HG03097 (cell line): ENCODE measurements at regions not wholly inside any gene's neighbourhood (a gene's known extent, or its start where the extent isn't known, plus 50 kb on each side); places are given as distances from the start of the nearest gene placed in this dataset.

Experiments used
- ATAC-seq: cut with Tn5 transposase; IDR thresholded peaks from one replicate; pipeline ENCODE4 v1.9.1; 2021; ENCODE audit not compliant: unreplicated experiment, low FRiP score

DNA sequence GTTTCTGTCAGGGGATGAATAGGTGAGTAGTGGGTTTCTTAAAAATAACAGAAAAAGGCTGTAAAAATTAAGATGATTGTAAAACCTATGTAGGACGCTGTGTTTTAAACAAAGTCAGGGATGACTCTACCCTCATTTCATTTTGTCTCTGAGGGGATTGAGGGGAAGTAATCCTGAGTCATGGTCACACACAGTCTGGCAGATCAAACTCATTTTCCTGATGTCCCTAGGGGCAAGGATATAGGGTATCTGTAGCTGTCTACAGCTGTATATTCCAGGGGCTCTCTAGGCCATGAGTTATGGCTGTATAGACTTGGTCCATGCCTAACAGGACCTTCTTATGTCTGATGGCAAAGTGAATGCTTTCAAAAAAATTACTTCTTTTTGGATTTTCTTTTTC lies 421.1 kb downstream of the PDCD6IP start:
- ATAC-seq, result no peak

DNA sequence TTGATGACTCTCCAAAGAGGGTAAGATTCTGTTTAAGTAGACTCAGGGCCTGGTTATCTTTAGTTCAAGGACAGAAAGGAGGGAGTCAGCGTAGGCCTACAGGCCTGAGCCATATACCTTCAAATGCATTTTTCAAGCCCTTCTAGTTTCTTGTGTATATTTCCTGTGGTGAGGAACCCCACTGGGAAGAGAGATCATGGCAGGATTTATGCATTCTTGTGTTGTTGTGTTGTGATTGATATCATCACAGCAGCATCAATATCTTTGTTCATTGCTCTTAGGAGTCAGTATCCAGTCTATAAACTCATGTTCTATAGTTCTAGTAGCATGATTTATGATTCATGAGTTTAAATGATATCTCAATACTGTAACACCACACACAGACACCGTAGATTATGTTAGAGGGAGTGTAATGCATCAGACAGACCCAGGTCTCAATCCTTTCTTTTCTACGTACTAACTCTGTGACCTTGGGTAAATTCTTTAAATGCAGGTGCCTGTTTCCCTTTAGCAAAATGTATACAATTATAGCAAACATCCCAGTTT lies 427.5 kb downstream of the PDCD6IP start:
- ATAC-seq, result no peak

DNA sequence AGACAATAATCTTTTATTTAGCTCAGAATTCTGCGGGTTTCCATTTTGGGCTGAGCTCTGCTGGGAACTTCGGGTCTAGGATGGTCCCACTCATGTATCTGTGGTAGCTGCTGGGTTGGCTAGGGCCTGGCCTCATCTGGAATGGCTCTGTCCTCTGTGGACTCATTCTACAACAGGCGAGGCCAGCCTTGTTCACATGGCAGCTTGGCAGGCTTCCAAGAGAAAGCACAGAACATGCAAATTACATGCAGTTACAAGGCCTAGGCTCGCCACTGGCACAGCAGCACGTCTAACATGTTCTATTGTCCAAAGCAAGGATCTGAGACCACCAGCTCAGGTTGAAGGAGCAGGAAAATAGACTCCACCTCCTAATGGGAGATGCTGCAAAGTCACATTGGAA lies 431.4 kb downstream of the PDCD6IP start:
- ATAC-seq, result no peak

DNA sequence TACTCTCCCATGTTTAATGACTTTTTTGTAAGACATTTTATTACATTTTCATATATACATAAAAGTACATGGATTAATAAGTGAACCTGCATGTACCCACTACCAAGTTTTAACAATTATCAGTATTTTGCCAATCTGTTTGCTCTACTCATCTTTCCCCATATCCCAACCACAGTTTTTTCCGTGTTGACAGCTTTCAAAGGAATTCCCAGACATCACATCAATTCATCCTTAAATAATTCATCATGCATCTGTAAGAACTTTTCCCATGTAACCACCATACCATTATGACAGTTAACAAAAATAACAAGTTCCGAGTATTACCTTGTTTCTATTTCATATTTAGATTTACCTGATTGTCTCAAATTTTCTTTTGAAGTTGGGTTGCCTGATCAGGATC lies 436.7 kb downstream of the PDCD6IP start:
- ATAC-seq, result no peak

DNA sequence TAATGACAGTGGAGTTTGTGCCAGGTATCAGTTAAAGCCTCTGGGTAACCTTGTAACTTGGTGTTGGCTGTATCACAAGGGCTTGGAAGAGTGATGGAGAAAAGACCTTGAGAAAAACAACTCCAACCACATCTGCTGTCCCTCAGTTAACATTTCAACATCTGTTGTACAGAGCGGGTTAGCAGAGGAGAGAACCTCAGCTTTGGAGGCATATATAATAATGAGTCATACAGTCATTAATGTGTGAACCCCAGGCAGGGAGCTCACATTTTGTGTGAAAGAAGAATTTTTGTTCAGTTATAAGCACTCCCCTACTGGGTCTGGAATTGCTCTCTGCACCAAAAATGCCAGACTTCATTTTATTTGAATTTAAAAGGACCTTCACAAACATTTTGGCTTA lies 439.5 kb downstream of the PDCD6IP start:
- ATAC-seq, result no peak

DNA sequence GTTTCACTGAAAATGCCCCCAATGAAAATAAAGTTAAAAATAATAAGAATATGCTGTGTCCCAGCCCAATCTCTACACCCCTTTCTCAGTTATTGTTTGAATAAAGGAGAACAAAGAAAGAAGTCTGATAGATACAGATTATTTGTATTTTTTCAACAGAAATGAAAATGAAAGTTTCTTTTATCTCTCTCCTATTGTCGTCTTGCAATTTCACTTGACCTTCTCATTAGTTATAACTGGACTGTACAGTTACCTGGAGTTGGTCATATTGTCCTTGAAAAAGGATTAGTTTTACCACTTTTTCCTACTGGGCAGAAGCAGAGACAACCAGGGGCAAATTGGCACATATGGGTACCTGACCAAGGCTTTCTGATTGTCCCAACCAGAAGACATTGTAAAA lies 440.0 kb downstream of the PDCD6IP start:
- ATAC-seq, result no peak

DNA sequence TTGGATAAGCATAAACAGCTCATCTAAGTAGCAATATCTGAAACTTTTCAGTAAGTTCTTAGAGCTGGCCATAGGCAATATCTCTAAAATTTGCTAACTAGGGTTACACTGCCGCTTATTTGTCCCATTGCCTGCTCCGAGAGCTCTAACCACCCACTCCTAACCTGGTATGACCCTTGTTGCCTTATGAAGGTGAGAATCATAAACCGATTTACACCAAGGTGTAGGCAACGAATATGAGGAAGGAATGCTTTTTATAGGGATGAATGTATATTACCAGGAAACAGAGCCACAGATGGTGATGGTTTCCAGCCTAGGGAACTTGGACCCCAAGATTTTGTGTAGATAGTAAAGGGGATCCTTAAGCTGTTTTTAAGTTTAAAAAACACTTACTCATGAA lies 440.9 kb downstream of the PDCD6IP start:
- no peak for ATAC-seq

DNA sequence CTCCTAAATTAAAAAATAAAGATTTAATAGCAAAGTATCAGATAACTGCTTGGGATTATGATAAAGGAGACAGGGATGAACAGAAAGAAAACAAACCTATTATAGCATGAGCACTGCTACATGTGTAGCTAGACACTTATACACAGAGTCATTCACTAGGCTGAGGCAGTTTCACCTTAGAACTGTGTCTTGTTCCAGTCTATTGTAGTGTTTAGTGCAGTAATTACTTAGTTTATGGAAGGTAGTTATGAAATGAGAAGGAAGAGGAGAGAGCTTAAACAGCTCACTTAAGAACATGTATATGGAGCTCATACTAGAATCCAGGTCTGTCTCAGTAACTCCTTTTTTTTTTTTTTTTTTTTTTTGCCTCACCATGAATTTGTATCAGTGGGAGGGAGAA lies 441.4 kb downstream of the PDCD6IP start:
- no peak for ATAC-seq

DNA sequence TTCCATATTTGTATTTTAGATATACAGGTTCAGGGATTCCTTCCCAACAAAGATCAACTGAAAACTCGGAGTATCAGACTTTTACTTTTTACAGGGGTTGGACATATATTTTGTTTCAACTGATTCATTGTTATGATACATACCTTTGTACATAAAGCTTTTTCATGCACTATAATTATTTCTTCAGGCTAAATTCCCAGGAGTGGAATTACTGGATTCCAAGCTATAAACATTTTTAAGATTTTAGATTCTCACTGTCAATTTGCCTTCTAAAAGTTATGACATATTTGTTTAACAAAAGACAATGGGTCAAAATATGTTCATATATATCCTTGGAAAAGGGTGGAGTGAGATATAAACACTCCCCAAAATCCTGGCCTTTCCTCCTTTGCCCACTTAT lies 449.0 kb downstream of the PDCD6IP start:
- no peak for ATAC-seq

DNA sequence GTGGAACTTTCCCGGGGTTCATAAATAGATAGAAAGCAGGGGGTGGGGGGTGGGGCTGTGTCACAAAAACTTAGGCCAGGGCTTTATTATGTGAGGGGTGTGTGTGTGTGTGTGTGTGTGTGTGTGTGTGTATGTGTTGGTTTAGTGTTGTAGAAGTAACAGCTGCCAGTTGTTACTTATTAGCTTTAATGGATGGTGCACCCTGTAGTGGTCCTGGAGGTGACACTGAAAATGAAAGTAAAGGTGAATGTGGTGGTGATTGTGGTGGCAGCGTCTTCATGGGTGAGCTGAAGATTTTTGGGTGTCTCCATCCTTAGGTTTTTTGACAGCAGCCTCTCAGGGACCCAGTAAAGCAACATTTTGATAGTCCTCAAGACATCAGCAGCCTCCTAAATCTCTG lies 449.9 kb downstream of the PDCD6IP start:
- ATAC-seq, result peak; percentile 99

DNA sequence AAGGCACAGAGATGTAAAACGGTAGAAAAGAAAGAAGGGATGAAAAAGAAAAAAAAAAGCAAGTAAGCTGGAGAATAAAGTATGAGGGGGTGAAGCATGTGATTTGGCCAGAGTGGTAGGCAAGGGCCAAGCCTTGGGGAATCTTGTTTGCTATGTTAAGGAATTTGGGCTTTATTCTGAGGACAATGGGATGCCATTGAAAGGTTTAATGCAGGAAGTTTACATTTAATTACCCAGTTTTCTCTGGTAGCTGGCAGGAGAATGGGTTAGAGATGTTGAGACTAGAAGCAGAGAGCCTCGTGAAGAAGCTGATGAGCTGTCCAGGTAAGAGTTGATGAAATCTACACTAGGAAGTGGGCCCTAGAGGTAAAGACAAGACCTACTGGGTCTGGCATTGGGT lies 455.9 kb downstream of the PDCD6IP start:
- no peak for ATAC-seq

DNA sequence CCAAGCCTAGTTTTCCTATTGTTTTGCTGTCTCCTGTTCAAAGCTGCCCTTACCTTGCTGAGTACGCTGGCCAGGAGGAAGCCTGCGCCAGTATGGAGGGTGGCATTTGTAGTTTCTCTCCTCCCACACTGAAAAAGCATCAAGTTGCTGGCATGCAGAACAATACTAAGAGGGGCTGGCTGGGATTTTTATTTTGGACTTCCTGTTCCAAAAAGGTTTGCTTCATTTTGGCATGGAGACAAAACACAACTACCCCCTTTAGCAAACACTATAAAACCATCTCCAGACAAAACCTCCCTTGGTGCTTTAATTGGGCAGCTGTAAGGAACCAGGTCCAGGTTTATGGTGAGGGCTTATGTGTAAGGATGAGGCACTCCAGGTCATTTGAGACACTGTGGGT lies 457.6 kb downstream of the PDCD6IP start:
- ATAC-seq, result no peak

DNA sequence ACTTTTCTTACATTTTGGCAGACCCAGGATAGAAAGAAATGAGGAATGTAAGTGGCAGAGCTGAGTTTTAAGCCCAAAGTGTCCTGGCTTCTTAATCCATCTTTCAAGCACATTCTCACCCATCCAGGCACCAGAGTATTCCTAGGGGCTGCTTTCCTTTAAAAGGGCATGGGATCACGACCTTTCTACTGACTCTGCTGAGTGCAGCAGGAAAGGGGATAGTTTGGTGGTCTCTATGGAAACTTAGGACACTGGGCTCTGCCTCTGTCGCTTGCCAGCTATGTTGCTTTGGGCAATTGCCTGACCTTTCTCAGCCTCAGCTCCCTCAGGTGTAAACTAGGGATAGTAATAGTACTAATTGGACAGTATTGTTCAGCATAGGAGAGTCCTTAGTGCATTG lies 458.4 kb downstream of the PDCD6IP start:
- no peak for ATAC-seq

DNA sequence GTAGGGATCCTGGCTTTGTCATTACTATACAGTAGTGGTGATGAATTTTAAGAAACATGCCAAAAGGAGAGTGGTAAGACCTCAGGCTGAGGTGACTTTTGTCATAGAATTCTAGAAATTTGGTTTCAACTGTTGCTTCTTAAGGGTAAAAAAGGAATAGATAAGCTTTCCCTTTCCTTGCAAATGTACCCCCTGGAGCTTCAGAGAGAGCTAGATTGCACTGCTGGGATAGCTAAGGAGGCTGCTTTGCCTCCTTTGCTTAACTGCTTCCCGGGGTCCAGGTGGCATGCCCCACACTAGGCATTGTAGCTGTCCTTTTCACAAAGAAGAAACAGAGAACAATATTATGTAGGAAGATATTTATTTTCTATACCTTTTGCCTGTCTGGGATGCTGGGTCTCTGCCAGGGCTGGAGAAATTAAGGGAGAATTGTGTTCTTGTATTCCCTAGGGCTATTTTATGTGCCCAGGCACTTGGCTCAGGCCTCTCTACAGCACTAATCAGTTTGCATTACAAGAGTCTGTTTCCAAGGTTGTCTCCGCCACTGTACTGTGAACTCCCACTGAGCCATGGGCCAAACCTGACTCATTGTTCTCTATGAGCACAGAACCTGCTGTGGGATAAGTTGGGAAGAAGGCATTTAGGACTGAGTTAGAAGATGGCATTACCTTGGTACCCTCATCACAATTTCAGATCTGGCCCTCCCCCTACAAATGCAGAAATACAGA lies 460.0 kb downstream of the PDCD6IP start:
- no peak for ATAC-seq

DNA sequence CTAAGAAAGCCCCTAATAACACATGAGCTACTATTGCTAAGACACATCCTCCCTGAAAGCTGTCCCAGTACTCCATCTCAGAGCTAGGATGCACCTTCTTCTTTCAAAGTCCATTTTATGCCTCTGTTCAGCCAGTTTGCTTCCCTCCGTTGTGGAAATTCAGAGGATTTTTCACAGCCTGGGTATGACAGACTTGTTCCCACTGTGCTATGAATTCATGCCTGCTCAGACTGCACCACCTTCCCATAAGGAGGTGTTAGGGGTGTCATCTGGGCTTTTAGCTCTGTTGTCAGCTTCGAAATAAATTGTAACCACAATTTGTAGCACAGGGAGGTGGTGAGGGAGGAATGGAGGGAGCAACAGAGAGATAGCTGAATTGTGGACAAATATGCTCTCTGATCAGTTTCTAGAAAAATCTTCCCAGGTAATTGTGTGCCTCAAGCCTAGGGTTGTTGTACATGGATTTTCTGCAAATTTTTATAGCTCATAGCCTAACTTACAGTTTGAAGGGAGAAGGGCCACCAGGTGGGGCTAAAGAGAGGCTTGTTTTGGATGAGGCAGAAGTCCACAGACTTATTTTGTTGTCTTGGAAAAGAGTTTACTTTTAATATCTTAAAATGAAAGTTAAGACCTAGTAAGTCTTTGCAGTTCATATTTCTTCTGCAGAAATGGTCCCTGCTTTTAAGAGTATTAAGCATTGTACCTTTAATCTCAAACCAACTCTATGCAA lies 462.0 kb downstream of the PDCD6IP start:
- ATAC-seq, result no peak

DNA sequence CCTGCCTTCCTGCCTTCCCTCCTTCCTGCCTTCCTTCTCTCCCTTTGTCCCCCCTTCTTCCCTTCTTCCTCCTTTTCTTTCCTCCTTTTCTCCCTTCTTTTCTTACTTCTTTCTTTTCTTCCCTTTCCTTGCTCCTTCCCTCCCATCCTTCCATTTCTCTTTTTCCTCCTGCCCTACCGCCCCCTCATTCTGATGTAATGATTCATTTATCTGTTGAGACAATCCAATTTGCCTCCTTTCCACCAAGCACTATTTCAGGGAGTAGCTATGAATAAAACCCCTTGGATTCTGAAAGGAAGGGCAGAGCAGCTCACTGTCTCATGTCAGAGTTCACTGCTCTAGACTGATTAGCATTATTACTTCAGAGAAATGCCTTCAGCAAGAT lies 462.6 kb downstream of the PDCD6IP start:
- ATAC-seq, result no peak

DNA sequence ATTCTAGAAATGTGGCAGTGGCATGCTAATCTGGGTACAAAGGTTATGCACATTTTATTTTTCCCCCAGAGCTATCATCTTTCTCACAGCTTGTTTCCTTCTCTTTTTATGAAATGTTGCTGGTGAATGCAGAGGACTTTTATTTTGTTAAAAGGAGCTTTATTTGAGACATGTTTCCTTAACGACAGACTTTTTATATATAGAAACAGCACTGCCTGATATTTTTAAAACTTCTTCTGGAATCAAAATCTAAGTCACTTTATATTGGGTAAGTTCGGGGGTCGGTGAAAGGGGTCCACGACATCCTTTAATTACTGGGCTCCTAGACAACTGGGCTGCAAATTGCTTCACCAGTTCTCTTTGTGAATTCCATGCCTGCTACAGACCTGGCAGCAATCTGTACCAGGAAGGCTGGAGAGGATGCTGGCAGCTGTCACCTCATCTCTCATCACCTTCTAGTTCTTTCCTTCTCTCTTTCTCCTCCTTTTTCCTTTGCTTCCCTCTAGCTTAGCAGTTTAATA lies 464.7 kb downstream of the PDCD6IP start:
- ATAC-seq, result no peak

DNA sequence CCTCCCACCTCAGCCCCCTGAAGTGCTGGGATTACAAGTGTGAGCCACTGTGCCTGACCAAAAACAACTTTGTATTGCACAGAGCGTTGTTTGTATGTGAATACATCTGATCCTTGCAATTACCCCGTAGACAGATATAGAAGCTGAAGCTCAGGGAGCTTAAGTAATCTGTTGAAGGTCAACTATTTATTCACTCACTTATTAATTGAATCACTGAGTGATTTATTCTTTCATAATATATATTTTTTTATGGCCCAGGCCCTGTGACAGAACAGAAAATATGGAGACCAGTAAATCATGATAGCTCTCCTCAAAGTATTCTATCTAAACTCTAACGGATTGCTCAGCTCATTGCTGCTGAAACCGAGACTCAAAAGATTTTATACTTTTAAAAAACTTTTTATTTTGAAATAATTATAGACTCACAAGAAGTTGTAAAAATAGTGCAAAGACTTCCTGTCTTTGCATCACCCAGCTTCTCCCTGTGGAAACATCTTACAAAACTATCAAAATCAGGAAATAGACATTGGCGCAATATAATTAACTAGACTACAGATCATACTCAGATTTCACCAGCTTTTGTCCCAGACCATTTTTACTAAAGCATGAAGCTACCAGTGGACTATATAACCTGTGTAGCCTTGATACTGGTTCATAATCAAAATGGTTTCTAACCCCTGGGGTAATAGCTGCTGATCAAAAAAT lies 466.1 kb downstream of the PDCD6IP start:
- no peak for ATAC-seq

DNA sequence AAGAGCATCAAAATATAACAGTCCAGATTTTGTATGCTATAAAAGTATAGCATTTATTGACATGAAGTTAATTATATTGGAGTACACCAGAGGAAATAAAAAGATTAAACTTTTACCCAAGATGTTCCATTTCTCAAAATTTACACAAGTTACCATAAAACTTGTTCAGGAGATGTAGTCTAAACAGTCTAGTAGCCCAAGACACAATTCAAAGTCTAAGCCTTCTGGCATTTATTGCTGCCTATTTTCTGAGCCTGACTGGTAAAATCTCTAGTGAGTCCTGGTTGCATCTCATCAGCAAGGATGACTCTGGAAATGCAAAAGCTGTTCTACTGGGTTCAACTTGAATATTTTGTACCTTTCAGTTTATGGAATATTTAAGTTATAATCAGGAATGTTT lies 468.7 kb downstream of the PDCD6IP start:
- no peak for ATAC-seq

DNA sequence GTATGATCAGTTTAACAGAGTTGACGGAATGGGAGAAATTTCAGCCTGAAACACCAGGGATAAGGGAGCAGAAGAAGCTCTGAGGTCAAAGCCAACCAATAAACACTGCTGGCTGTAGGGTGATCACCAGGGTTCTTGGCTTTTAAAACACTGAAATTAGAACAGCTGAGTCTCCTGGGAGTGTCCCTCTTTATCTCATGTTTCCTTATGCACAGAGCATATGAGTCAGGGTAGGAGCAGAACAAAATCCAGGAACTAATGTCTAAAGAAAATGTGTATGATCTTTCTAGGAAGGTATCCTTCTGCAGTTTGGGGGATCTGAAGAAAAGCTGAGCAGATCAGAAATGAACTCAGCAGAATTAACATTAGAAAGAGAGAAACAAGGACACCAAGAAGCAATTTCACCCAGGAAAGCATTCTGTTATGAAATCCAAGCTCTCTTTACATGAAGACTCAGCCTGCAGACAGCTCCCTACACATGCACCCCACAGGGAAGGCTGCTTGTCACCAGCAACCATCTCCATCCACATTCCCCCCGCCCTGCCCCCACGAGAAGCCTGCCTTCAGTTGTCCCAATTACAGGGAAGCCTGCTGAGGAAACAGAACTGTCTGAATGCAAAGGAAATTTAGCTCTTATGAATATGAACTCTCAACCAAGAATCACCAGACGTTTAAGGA lies 469.7 kb downstream of the PDCD6IP start:
- ATAC-seq, result no peak

DNA sequence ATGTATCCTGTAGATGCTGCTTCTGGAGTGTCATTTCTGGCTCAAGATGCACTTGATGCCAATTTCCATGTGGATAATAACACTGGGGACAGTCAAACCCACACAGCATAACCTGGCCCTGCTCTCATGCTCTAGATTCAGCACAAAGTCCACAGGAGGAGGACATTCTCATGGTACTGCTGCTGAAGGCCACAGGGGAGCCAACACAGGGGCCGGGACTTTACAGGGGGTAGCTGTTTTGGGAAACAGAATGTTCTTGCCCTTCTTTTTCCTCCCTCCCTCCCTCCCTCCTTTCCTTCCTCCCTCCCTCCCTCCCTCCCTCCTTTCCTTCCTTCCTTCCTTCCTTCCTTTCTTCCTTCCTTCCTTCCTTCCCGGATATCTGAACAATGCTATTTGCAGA lies 477.4 kb downstream of the PDCD6IP start:
- no peak for ATAC-seq
